ENCODE measurements at regions not wholly inside any gene's neighbourhood (a gene's known extent, or its start where the extent isn't known, plus 50 kb on each side); places are given as distances from the start of the nearest gene placed in this dataset.
"Not testable (repeated sequence)": the region's sequence is repeated elsewhere in the genome, so short reads cannot be mapped to it uniquely, and the experiment has no call there.

GRCh38 chr1:222416001-222416791, 131.7 kb downstream of the HHIPL2 start:
- no peak for DNase-seq (ENCODE audit: low read depth in 3 of 3, low spot score in 1 of 3)

- DNase-seq (ENCODE audit: low read depth in 3 of 3, low spot score in 1 of 3), result no peak
These were observed 132.5 kb downstream of the HHIPL2 start for GRCh38 chr1:222415441-222415840.

- no peak for DNase-seq (ENCODE audit: low read depth in 3 of 3, low spot score in 1 of 3)
These were observed 133.8 kb downstream of the HHIPL2 start for GRCh38 chr1:222413991-222414549.

- no peak for DNase-seq (ENCODE audit: low read depth in 3 of 3, low spot score in 1 of 3)
These were observed 134.5 kb downstream of the HHIPL2 start for GRCh38 chr1:222413436-222413835.

GRCh38 chr1:222404710-222405109, 143.2 kb downstream of the HHIPL2 start:
- DNase-seq (ENCODE audit: low read depth in 3 of 3, low spot score in 1 of 3), result no peak

- DNase-seq (ENCODE audit: low read depth in 3 of 3, low spot score in 1 of 3), result no peak
These were observed 148.7 kb downstream of the HHIPL2 start for GRCh38 chr1:222399197-222399596.

GRCh38 chr1:222394224-222394623, 153.7 kb downstream of the HHIPL2 start:
- DNase-seq (ENCODE audit: low read depth in 3 of 3, low spot score in 1 of 3), result no peak

- DNase-seq (ENCODE audit: low read depth in 3 of 3, low spot score in 1 of 3), result no peak
These were observed 155.3 kb downstream of the HHIPL2 start for GRCh38 chr1:222392556-222392955.

GRCh38 chr1:222390181-222390580, 157.7 kb downstream of the HHIPL2 start:
- no peak for DNase-seq (ENCODE audit: low read depth in 3 of 3, low spot score in 1 of 3)

- no peak for DNase-seq (ENCODE audit: low read depth in 3 of 3, low spot score in 1 of 3)
These were observed 160.7 kb downstream of the HHIPL2 start for GRCh38 chr1:222387007-222387814.

- no peak for DNase-seq (ENCODE audit: low read depth in 3 of 3, low spot score in 1 of 3)
These were observed 161.9 kb downstream of the HHIPL2 start for GRCh38 chr1:222385955-222386354.

GRCh38 chr1:222385262-222385661, 162.6 kb downstream of the HHIPL2 start:
- DNase-seq (ENCODE audit: low read depth in 3 of 3, low spot score in 1 of 3), result no peak

- no peak for DNase-seq (ENCODE audit: low read depth in 3 of 3, low spot score in 1 of 3)
These were observed 163.4 kb downstream of the HHIPL2 start for GRCh38 chr1:222384531-222384930.

- no peak for DNase-seq (ENCODE audit: low read depth in 3 of 3, low spot score in 1 of 3)
These were observed 165.7 kb downstream of the HHIPL2 start for GRCh38 chr1:222382171-222382570.

GRCh38 chr1:222377428-222378088, 170.3 kb downstream of the HHIPL2 start:
- DNase-seq (ENCODE audit: low read depth in 3 of 3, low spot score in 1 of 3), result no peak

GRCh38 chr1:222376791-222377190, 171.1 kb downstream of the HHIPL2 start:
- DNase-seq (ENCODE audit: low read depth in 3 of 3, low spot score in 1 of 3), result not testable (repeated sequence)

GRCh38 chr1:222375701-222376100, 172.2 kb downstream of the HHIPL2 start:
- DNase-seq (ENCODE audit: low read depth in 3 of 3, low spot score in 1 of 3), result no peak

- DNase-seq (ENCODE audit: low read depth in 3 of 3, low spot score in 1 of 3), result no peak
These were observed 173.9 kb downstream of the HHIPL2 start for GRCh38 chr1:222373831-222374602.

- no peak for DNase-seq (ENCODE audit: low read depth in 3 of 3, low spot score in 1 of 3)
These were observed 174.7 kb downstream of the HHIPL2 start for GRCh38 chr1:222373216-222373615.

- DNase-seq (ENCODE audit: low read depth in 3 of 3, low spot score in 1 of 3), result no peak
These were observed 175.7 kb downstream of the HHIPL2 start for GRCh38 chr1:222372221-222372620.

All from stimulated activated CD4-positive, alpha-beta T cell treated with anti-CD3 and anti-CD28 coated beads, TNF-alpha, amount 100 ng/mL, for 1 hour (primary cell).